Cardiac muscle cell (in vitro differentiated cells and primary cell): ENCODE measurements at regions not wholly inside any gene's neighbourhood (a gene's known extent, or its start where the extent isn't known, plus 50 kb on each side); places are given as distances from the start of the nearest gene placed in this dataset.

Experiments used
- DNase-seq, 2 donors: peaks; one replicate each; pipeline versions ENCODE4 v3.0.0 to v3.0.0-alpha.2; 2010 to 2017; ENCODE audit warnings: low read depth in 1 of 2, low spot score in 1 of 2
- H3K27ac ChIP-seq: fragments of 200-600 bp; sonication (generic); 2 replicates; pipeline ENCODE4 v1.5.1; 2016
- H3K27me3 ChIP-seq: fragments of 200-600 bp; sonication (generic); 2 replicates; pipeline ENCODE4 v1.6.0; 2016; ENCODE audit warnings: control low read depth
- H3K36me3 ChIP-seq: fragments of 200-600 bp; sonication (generic); 2 replicates; pipeline ENCODE4 v1.5.1; 2016; ENCODE audit warnings: control low read depth
- H3K4me1 ChIP-seq: fragments of 200-600 bp; sonication (generic); 2 replicates; pipeline ENCODE4 v1.8.1; 2017; ENCODE audit warnings: low read depth, mild to moderate bottlenecking, mixed run types
- H3K4me3 ChIP-seq: fragments of 200-600 bp; sonication (generic); 2 replicates; pipeline ENCODE4 v1.5.1; 2016; ENCODE audit warnings: mild to moderate bottlenecking
- H3K9me3 ChIP-seq: fragments of 200-600 bp; sonication (generic); 2 replicates; pipeline ENCODE4 v1.5.1; 2017; ENCODE audit warnings: low read depth, mild to moderate bottlenecking, control low read depth
- TF ChIP-seq, protein P1 (sequence below): IDR thresholded peaks from 2 replicates; pipeline ENCODE4 v1.5.1; 2012; ENCODE audit warnings: low read depth, mild to moderate bottlenecking, low read length

DNA sequence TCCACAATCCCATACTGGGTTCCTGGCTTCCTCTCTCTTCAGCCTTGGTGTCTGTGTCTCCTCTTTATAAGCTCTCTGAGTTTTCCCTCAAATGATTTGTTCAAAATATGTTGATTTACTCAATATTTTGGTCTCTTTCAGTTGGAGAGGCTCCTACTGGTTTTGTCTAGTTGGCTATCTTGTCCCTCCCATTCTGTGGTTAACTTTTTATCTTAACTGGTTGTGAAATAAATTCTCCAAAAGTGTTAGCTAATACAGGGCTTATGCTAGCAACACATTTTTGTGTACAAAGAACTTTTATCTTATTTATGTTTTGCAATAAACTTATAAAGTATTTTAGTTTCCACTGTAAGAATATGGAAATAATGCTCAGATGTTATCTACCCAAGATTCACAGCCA, 200.9 kb downstream of the AASDHPPT start:
- no peaks in the 10 kb centered on the region for H3K27me3 ChIP-seq
- no peaks in the 10 kb centered on the region for H3K36me3 ChIP-seq
- H3K4me1 ChIP-seq = no peaks in the 10 kb centered on the region
- no peak overlapping the region for H3K4me3 ChIP-seq
- no peaks in the 10 kb centered on the region for H3K9me3 ChIP-seq
- TF ChIP-seq, protein P1, sequence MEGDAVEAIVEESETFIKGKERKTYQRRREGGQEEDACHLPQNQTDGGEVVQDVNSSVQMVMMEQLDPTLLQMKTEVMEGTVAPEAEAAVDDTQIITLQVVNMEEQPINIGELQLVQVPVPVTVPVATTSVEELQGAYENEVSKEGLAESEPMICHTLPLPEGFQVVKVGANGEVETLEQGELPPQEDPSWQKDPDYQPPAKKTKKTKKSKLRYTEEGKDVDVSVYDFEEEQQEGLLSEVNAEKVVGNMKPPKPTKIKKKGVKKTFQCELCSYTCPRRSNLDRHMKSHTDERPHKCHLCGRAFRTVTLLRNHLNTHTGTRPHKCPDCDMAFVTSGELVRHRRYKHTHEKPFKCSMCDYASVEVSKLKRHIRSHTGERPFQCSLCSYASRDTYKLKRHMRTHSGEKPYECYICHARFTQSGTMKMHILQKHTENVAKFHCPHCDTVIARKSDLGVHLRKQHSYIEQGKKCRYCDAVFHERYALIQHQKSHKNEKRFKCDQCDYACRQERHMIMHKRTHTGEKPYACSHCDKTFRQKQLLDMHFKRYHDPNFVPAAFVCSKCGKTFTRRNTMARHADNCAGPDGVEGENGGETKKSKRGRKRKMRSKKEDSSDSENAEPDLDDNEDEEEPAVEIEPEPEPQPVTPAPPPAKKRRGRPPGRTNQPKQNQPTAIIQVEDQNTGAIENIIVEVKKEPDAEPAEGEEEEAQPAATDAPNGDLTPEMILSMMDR = no peak
- DNase-seq = peak in 1 of 2 donors; percentile 91
- no peak overlapping the region for H3K27ac ChIP-seq

DNA sequence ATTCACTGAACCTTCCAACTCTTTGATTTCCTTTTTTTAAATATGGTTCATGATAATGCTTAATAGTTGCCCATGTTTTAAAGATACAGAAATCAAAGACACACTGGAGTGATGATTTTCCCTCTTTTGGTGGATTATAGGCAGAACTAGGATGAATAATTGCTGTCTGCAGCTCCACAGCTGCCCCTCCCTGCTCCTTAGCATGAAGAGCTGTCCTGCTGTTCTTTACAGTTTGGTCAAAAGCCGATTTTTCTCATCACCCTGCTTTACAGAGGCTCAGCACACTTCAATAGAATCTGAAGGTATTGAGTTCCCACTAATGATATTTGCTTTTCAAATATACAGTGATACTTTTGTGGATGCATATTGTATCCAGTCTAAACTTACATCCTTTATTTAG, 202.6 kb downstream of the AASDHPPT start:
- no peaks in the 10 kb centered on the region for H3K9me3 ChIP-seq
- no peak overlapping the region for H3K27ac ChIP-seq
- TF ChIP-seq, protein P1 = no peak

DNA sequence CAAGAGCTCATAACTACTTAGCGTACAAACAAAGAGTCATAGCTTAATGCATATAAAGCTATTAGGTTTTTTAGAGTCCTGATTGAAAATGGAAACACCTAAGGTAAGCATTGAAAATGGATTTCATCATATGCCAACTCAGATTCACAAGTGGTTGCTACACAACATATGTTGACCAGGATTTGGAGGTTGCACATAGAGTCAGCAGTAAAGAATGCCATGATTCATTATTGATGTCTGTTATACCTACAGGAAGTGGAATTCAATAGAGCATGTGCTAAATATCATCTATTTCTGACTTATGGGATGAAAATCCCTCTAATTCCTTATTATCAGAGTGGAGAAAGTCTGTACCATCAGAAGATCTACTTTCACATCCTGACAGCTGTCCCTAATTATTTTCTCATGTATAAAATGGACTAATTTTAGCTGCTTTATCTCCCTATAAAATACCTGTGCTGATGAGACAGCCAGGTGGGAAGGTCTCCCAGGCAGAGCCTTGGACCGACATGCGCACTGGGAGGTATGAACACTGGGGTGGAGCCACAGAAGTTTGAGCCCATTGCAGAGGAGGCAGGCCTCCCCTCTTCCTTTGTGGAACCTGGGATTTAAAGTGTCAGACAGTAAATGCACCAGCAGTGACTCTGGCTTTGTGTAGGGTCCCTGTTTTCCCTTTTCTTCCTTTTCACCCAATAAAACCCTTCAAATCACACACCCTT, 204.2 kb downstream of the AASDHPPT start:
- TF ChIP-seq, protein P1 = no peak
- DNase-seq = peak in 1 of 2 donors; percentile 81
- peaks cover 3% of the 10 kb centered on the region for H3K4me1 ChIP-seq
- no peak overlapping the region for H3K27ac ChIP-seq
- H3K27me3 ChIP-seq = no peaks in the 10 kb centered on the region
- H3K9me3 ChIP-seq = no peaks in the 10 kb centered on the region
- H3K4me3 ChIP-seq = no peak overlapping the region
- H3K36me3 ChIP-seq = no peaks in the 10 kb centered on the region

More for the DNA sequence above, 202.6 kb downstream of the AASDHPPT start:
- H3K27me3 ChIP-seq = no peaks in the 10 kb centered on the region
- H3K36me3 ChIP-seq = no peaks in the 10 kb centered on the region
- H3K4me1 ChIP-seq = no peaks in the 10 kb centered on the region
- no peak for DNase-seq
- no peak overlapping the region for H3K4me3 ChIP-seq

DNA sequence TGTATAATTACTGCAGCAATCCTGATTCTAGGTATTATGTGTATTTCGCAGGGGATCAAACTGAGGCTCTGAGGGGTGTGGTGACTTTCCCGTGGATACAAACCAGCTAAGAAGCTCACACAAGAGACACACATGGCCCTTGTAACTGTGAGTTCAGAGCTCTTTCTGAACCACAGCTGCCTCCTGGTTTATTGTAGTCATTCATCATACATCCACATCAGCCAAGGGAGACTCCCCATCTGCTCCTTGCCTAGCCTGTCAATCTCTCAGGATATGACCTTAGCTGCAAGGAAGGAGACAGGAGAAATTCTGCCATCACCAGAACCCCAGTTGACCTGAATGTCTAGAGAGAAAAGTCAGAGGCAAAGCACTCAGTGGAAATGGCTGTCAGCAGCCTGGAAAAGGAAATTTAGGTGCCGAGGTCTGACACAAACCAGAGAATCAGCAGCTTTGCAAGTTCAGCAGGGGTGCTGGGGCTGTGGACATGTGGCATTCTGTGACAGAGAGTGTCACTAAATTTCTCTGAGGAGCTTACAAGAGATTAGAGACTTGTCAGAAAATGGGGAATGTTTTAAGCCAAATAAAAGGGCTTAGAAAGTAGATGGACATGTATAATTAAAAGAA, 209.5 kb downstream of the AASDHPPT start:
- Histone ChIP-seq H3K27ac (no peak overlapping the region), H3K36me3 (no peaks in the 10 kb centered on the region), H3K9me3 (no peaks in the 10 kb centered on the region), H3K4me3 (no peak overlapping the region), H3K27me3 (no peaks in the 10 kb centered on the region), H3K4me1 (peaks cover 11% of the 10 kb centered on the region)
- peak in 1 of 2 donors; percentile 63 for DNase-seq
- TF ChIP-seq, protein P1 = no peak

DNA sequence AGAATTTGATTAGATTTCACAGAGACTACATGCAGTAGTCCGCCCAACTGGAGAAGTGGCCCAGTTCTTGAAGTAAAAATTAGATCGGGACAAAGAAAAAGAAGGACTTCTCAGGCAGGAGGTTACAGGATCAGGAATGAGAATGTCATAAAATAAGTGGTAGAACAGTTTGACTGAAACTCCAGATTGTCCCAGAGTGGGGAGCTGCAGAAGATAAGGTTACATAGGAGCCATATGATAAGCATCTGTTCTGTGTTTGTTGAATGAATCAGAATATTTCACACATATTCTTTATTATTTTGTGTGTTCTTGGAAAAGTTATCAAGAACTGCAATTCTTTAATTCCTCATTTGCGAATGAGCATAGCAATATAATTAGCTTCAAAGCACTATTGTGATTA, 210.6 kb downstream of the AASDHPPT start:
- H3K27me3 ChIP-seq = no peaks in the 10 kb centered on the region
- no peaks in the 10 kb centered on the region for H3K36me3 ChIP-seq
- no peaks in the 10 kb centered on the region for H3K9me3 ChIP-seq
- DNase-seq = no peak
- no peak overlapping the region for H3K27ac ChIP-seq
- peaks cover 11% of the 10 kb centered on the region for H3K4me1 ChIP-seq
- H3K4me3 ChIP-seq = no peak overlapping the region
- TF ChIP-seq, protein P1 = no peak
